ENCODE measurements at regions not wholly inside any gene's neighbourhood (a gene's known extent, or its start where the extent isn't known, plus 50 kb on each side); places are given as distances from the start of the nearest gene placed in this dataset.

DNA sequence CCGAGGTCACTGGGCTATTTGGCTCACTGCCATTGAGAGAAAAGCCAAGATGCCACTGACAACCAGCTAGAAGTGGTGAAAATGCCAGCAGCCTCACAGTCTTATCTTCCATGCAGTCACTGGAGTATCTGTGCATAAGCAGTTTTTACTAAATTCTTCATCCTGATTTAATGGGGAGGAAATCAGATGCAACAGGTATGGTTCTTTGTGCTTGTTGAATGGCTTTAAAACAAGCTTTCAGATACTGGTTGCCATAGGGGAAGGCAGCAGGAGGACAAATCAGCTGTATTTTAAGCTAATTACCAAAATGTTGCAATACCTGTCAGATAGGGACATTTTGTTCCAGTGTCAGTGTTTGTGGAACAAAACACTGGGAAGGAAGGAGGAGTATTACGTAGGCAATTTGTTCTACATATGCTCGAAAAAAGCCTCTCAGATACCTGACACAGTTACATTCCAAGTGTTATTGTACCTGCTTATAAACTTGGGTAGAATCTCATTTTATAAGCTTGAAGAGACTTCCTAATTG is 54.1 kb upstream of the ARHGAP5 start:
- DNase-seq (ENCODE audit: low read depth), result no peak

GRCh38 chr14:32023540-32023939 is 53.6 kb upstream of the ARHGAP5 start:
- DNase-seq (ENCODE audit: low read depth), result no peak

- no peak for DNase-seq (ENCODE audit: low read depth)
Measured at GRCh38 chr14:32027255-32027939, 49.7 kb upstream of the ARHGAP5 start.
